H1 (cell line): ENCODE measurements at regions not wholly inside any gene's neighbourhood (a gene's known extent, or its start where the extent isn't known, plus 50 kb on each side); places are given as distances from the start of the nearest gene placed in this dataset.

Experiments used
- CHD1 ChIP-seq: IDR thresholded peaks from 2 replicates; pipeline ENCODE4 v1.6.1; 2012; ENCODE audit warnings: low read depth, low read length, improper control_type of control experiment
- CREB1 ChIP-seq: IDR thresholded peaks from 2 replicates; pipeline ENCODE4 v1.6.1; 2012; ENCODE audit warnings: inconsistent platforms
- EP300 ChIP-seq, 2 experiments: IDR thresholded peaks; 1 replicate in 1 of 2; 2 replicates in 1 of 2; pipeline ENCODE4 v1.6.1; 2011 to 2012; ENCODE audit warnings: low read depth in 2 of 2, low read length in 2 of 2, mild to moderate bottlenecking in 2 of 2, borderline replicate concordance in 1 of 2, inconsistent platforms in 1 of 2, moderate library complexity in 1 of 2
- GABPA ChIP-seq: IDR thresholded peaks from 2 replicates; pipeline ENCODE4 v1.6.1; 2011; ENCODE audit warnings: mild to moderate bottlenecking, low read length, moderate library complexity, borderline replicate concordance; ENCODE audit not compliant: insufficient read depth
- GTF2F1 ChIP-seq: IDR thresholded peaks from 2 replicates; pipeline ENCODE4 v1.6.1; 2012; ENCODE audit warnings: low read depth, low read length, improper control_type of control experiment, borderline replicate concordance
- HDAC2 ChIP-seq, 2 experiments: fragments of 300-600 bp in 1 of 2; sonication (generic) in 1 of 2; IDR thresholded peaks; 2 replicates each; pipeline ENCODE4 v1.6.1; 2011 to 2012; ENCODE audit warnings: low read depth in 2 of 2, low read length in 2 of 2, mild to moderate bottlenecking in 2 of 2, moderate library complexity in 2 of 2, borderline replicate concordance in 1 of 2, inconsistent platforms in 1 of 2
- PHF8 ChIP-seq: fragments of 200-600 bp; sonication (generic); conservative IDR thresholded peaks from 2 replicates; pipeline ENCODE4 v1.7.1; 2012; ENCODE audit warnings: low read depth, mild to moderate bottlenecking, inconsistent platforms, low read length, moderate library complexity
- POLR2A ChIP-seq, 2 experiments: IDR thresholded peaks; 1 replicate in 1 of 2; 2 replicates in 1 of 2; pipeline ENCODE4 v1.6.1; 2011; ENCODE audit warnings: low read depth in 2 of 2, low read length in 2 of 2, mild to moderate bottlenecking in 2 of 2; ENCODE audit errors: control extremely low read depth in 1 of 2
- POLR2AphosphoS5 ChIP-seq: IDR thresholded peaks from 2 replicates; pipeline ENCODE4 v1.6.1; 2011; ENCODE audit warnings: low read depth, low read length
- SP2 ChIP-seq: IDR thresholded peaks from 2 replicates; pipeline ENCODE4 v1.6.1; 2012; ENCODE audit warnings: mild to moderate bottlenecking, low read length, inconsistent platforms
- SRF ChIP-seq: IDR thresholded peaks from 2 replicates; pipeline ENCODE4 v1.6.1; 2011; ENCODE audit warnings: mild to moderate bottlenecking, low read depth, low read length, moderate library complexity
- TEAD4 ChIP-seq: IDR thresholded peaks from 2 replicates; pipeline ENCODE4 v1.6.1; 2012; ENCODE audit warnings: low read depth, low read length, inconsistent platforms, mixed read lengths
- YY1 ChIP-seq: IDR thresholded peaks from 2 replicates; pipeline ENCODE4 v1.6.1; 2011; ENCODE audit warnings: low read depth, mild to moderate bottlenecking, low read length
- TF ChIP-seq, protein P1 (sequence below), 3 experiments: IDR thresholded peaks; 1 replicate in 2 of 3; 2 replicates in 1 of 3; pipeline versions ENCODE4 v1.5.1 to v1.6.1; 2011; ENCODE audit warnings: low read length in 3 of 3, mild to moderate bottlenecking in 3 of 3, inconsistent platforms in 2 of 3, low read depth in 1 of 3, moderate library complexity in 1 of 3; ENCODE audit not compliant: insufficient read depth in 1 of 3; ENCODE audit errors: control extremely low read depth in 1 of 3

DNA sequence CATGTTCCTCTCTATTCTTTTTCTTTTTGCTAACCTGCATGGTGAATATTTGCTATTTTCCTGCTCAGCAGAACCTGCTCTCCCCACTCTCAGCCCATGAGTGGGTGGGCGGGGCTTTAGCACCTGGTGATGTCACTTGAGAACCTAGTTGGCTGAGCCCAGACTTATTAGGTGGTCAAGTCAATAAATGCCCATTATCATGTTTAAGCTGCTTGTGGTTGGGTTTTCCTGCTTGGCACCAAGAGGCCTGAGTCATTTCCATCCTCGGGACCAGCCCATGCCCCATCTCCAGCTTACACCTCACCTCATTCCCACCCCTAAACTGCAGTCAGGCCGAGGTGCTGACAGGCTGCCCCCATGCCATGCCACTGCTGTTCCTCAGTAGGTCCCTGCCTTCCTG lies 226.6 kb downstream of the ANKRD30B start:
- TF ChIP-seq SP2 (no peak), GTF2F1 (no peak), CHD1 (no peak), POLR2A (IDR thresholded peaks at IDR 0.05; ENCODE audit: control extremely low read depth in 1 of 2, low read depth in 2 of 2, low read length in 2 of 2) (no peak), CREB1 (no peak), TEAD4 (no peak), GABPA (no peak), EP300 (IDR thresholded peaks at IDR 0.05; ENCODE audit: borderline replicate concordance in 1 of 2, low read depth in 2 of 2, low read length in 2 of 2) (no peak), HDAC2 (IDR thresholded peaks at IDR 0.05; ENCODE audit: borderline replicate concordance in 1 of 2, low read depth in 2 of 2, low read length in 2 of 2) (no peak), POLR2AphosphoS5 (no peak), PHF8 (no peak), SRF (no peak), YY1 (no peak)
- TF ChIP-seq, protein P1, sequence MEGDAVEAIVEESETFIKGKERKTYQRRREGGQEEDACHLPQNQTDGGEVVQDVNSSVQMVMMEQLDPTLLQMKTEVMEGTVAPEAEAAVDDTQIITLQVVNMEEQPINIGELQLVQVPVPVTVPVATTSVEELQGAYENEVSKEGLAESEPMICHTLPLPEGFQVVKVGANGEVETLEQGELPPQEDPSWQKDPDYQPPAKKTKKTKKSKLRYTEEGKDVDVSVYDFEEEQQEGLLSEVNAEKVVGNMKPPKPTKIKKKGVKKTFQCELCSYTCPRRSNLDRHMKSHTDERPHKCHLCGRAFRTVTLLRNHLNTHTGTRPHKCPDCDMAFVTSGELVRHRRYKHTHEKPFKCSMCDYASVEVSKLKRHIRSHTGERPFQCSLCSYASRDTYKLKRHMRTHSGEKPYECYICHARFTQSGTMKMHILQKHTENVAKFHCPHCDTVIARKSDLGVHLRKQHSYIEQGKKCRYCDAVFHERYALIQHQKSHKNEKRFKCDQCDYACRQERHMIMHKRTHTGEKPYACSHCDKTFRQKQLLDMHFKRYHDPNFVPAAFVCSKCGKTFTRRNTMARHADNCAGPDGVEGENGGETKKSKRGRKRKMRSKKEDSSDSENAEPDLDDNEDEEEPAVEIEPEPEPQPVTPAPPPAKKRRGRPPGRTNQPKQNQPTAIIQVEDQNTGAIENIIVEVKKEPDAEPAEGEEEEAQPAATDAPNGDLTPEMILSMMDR (IDR thresholded peaks at IDR 0.05; ENCODE audit: control extremely low read depth in 1 of 3, insufficient read depth in 1 of 3, low read depth in 1 of 3, low read length in 3 of 3) = no peak
